KOPT-K1 (cell line): ENCODE measurements at regions not wholly inside any gene's neighbourhood (a gene's known extent, or its start where the extent isn't known, plus 50 kb on each side); places are given as distances from the start of the nearest gene placed in this dataset.
A peak's percentile ranks its signal among the peaks of the same experiment; 100 is the strongest.

Experiments used
- H3K27ac ChIP-seq: fragments of 200-600 bp; sonication (generic); 2 replicates; pipeline ENCODE4 v1.5.1; 2016; ENCODE audit warnings: antibody characterized with exemption, mild to moderate bottlenecking, low read depth, low read length; ENCODE audit not compliant: poor library complexity, severe bottlenecking
- H3K36me3 ChIP-seq: fragments of 200-600 bp; sonication (generic); 2 replicates; pipeline ENCODE4 v1.5.1; 2017; ENCODE audit warnings: antibody characterized with exemption, mild to moderate bottlenecking, low read length, moderate library complexity; ENCODE audit not compliant: insufficient read depth
- H3K9me3 ChIP-seq: fragments of 200-600 bp; sonication (generic); 2 replicates; pipeline ENCODE4 v1.5.1; 2017; ENCODE audit warnings: antibody characterized with exemption, low read length, mild to moderate bottlenecking; ENCODE audit not compliant: insufficient read depth, poor library complexity, severe bottlenecking

- peaks cover 25% of the 10 kb centered on the region for H3K9me3 ChIP-seq
- no peak overlapping the region for H3K27ac ChIP-seq
- no peaks in the 10 kb centered on the region for H3K36me3 ChIP-seq
These were observed 1005.6 kb downstream of the IGSF11 start for GRCh38 chr3:118029049-118029448.

GRCh38 chr3:118036215-118036614 lies 998.4 kb downstream of the IGSF11 start:
- no peak overlapping the region for H3K27ac ChIP-seq
- H3K36me3 ChIP-seq: no peaks in the 10 kb centered on the region
- peaks cover 18% of the 10 kb centered on the region for H3K9me3 ChIP-seq

- Histone ChIP-seq H3K36me3 (no peaks in the 10 kb centered on the region), H3K9me3 (peaks cover 9% of the 10 kb centered on the region), H3K27ac (no peak overlapping the region)
These were observed 979.3 kb downstream of the IGSF11 start for GRCh38 chr3:118055381-118055780.

GRCh38 chr3:118057086-118057485 lies 977.6 kb downstream of the IGSF11 start:
- H3K27ac ChIP-seq: peak overlapping the region; percentile 8

GRCh38 chr3:118059096-118059495 lies 975.5 kb downstream of the IGSF11 start:
- no peaks in the 10 kb centered on the region for H3K9me3 ChIP-seq
- H3K36me3 ChIP-seq: no peaks in the 10 kb centered on the region
- no peak overlapping the region for H3K27ac ChIP-seq

More at GRCh38 chr3:118057086-118057485, 977.6 kb downstream of the IGSF11 start:
- H3K9me3 ChIP-seq: no peaks in the 10 kb centered on the region
- no peaks in the 10 kb centered on the region for H3K36me3 ChIP-seq

GRCh38 chr3:118067439-118067838 lies 967.2 kb downstream of the IGSF11 start:
- Histone ChIP-seq H3K27ac (no peak overlapping the region), H3K9me3 (no peaks in the 10 kb centered on the region), H3K36me3 (no peaks in the 10 kb centered on the region)

- H3K36me3 ChIP-seq: no peaks in the 10 kb centered on the region
- H3K9me3 ChIP-seq: peaks cover 31% of the 10 kb centered on the region
- H3K27ac ChIP-seq: no peak overlapping the region
These were observed 958.8 kb downstream of the IGSF11 start for GRCh38 chr3:118075873-118076272.

GRCh38 chr3:118077332-118077731 lies 957.3 kb downstream of the IGSF11 start:
- Histone ChIP-seq H3K27ac (no peak overlapping the region), H3K36me3 (no peaks in the 10 kb centered on the region), H3K9me3 (peaks cover 31% of the 10 kb centered on the region)

- H3K36me3 ChIP-seq: no peaks in the 10 kb centered on the region
- no peak overlapping the region for H3K27ac ChIP-seq
- H3K9me3 ChIP-seq: peaks cover 4% of the 10 kb centered on the region
These were observed 953.8 kb downstream of the IGSF11 start for GRCh38 chr3:118080889-118081288.

- Histone ChIP-seq H3K36me3 (no peaks in the 10 kb centered on the region), H3K9me3 (peaks cover 21% of the 10 kb centered on the region), H3K27ac (no peak overlapping the region)
These were observed 946.0 kb downstream of the IGSF11 start for GRCh38 chr3:118088696-118089095.

GRCh38 chr3:118089563-118089962 lies 945.1 kb downstream of the IGSF11 start:
- no peaks in the 10 kb centered on the region for H3K36me3 ChIP-seq
- H3K27ac ChIP-seq: no peak overlapping the region
- H3K9me3 ChIP-seq: peaks cover 30% of the 10 kb centered on the region

- Histone ChIP-seq H3K36me3 (no peaks in the 10 kb centered on the region), H3K27ac (no peak overlapping the region), H3K9me3 (peaks cover 27% of the 10 kb centered on the region)
These were observed 937.4 kb downstream of the IGSF11 start for GRCh38 chr3:118097226-118097625.

- Histone ChIP-seq H3K36me3 (no peaks in the 10 kb centered on the region), H3K9me3 (peaks cover 23% of the 10 kb centered on the region), H3K27ac (no peak overlapping the region)
These were observed 937.0 kb downstream of the IGSF11 start for GRCh38 chr3:118097660-118098059.

GRCh38 chr3:118098827-118099226 lies 935.8 kb downstream of the IGSF11 start:
- Histone ChIP-seq H3K9me3 (peaks cover 11% of the 10 kb centered on the region), H3K27ac (no peak overlapping the region), H3K36me3 (no peaks in the 10 kb centered on the region)

- Histone ChIP-seq H3K36me3 (no peaks in the 10 kb centered on the region), H3K9me3 (peaks cover 4% of the 10 kb centered on the region), H3K27ac (no peak overlapping the region)
These were observed 932.8 kb downstream of the IGSF11 start for GRCh38 chr3:118101891-118102290.

GRCh38 chr3:118102737-118103136 lies 931.9 kb downstream of the IGSF11 start:
- peaks cover 4% of the 10 kb centered on the region for H3K9me3 ChIP-seq

GRCh38 chr3:118108201-118108600 lies 926.4 kb downstream of the IGSF11 start:
- Histone ChIP-seq H3K9me3 (peaks cover 9% of the 10 kb centered on the region), H3K36me3 (no peaks in the 10 kb centered on the region), H3K27ac (no peak overlapping the region)

More at GRCh38 chr3:118102737-118103136, 931.9 kb downstream of the IGSF11 start:
- Histone ChIP-seq H3K27ac (no peak overlapping the region), H3K36me3 (no peaks in the 10 kb centered on the region)
